Right lobe of liver (tissue), 4 donors: ENCODE measurements at regions not wholly inside any gene's neighbourhood (a gene's known extent, or its start where the extent isn't known, plus 50 kb on each side); places are given as distances from the start of the nearest gene placed in this dataset.

Source experiments
- CTCF ChIP-seq, 4 donors: fragments of 200-600 bp in 3 of 4; fragments of 450-650 bp in 1 of 4; IDR thresholded peaks; one replicate each; pipeline versions ENCODE4 v1.5.1 to v1.8.0; 2016 to 2022; ENCODE audit warnings: antibody characterized with exemption in 4 of 4, mild to moderate bottlenecking in 2 of 4
- POLR2A ChIP-seq: fragments of 450-650 bp; IDR thresholded peaks from one replicate; pipeline ENCODE4 v1.6.1; 2017; ENCODE audit warnings: antibody characterized with exemption, mild to moderate bottlenecking
- donor health status: DM: no; HTN: no; CAD: no.
- donor health status: DM: no; HTN: no; CAD: no.
- donor health status: DM: no; HTN: yes; CAD: no.

- no peak for TF ChIP-seq CTCF (IDR thresholded peaks at IDR 0.05)
- TF ChIP-seq POLR2A, result no peak
Measured at GRCh38 chr3:84885199-84885882, 73.4 kb upstream of the CADM2 start.
